HG03039 (cell line): ENCODE measurements at regions not wholly inside any gene's neighbourhood (a gene's known extent, or its start where the extent isn't known, plus 50 kb on each side); places are given as distances from the start of the nearest gene placed in this dataset.
A peak's percentile ranks its signal among the peaks of the same experiment; 100 is the strongest.
"Not testable (repeated sequence)": the region's sequence is repeated elsewhere in the genome, so short reads cannot be mapped to it uniquely, and the experiment has no call there.

Experiments
- ATAC-seq: cut with Tn5 transposase; IDR thresholded peaks from one replicate; pipeline ENCODE4 v1.9.1; 2021; ENCODE audit warnings: mild to moderate bottlenecking, moderate library complexity; ENCODE audit not compliant: unreplicated experiment

- ATAC-seq: no peak
These were observed 97.2 kb downstream of the NOG start for GRCh38 chr17:56690441-56691291.

GRCh38 chr17:56694825-56695224 lies 101.3 kb downstream of the NOG start:
- no peak for ATAC-seq

DNA sequence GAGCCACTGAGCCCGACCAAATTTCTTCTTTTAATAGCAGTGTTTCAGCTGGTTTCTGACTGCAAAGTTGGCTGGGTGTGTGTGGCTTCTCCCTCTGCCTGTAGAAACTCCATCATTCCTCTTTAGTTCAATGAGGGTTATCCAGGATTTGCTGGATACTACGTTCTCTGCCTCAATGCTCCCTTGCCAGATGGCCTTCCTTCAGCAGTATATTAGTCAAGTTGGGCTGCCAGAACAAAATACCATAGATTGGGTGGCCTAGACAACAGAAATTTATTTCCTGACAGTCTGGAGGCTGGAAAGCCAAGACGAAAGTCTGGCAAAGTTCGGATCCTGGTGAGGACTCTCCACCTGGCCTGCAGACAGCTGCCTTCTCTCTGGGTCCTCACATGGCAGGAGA lies 103.7 kb downstream of the NOG start:
- no peak for ATAC-seq

- ATAC-seq: no peak
These were observed 105.8 kb downstream of the NOG start for GRCh38 chr17:56699186-56699894.

GRCh38 chr17:56700919-56701420 lies 107.5 kb downstream of the NOG start:
- no peak for ATAC-seq

GRCh38 chr17:56707312-56708219 lies 114.1 kb downstream of the NOG start:
- ATAC-seq: no peak

GRCh38 chr17:56708220-56708558 lies 114.7 kb downstream of the NOG start:
- no peak for ATAC-seq

DNA sequence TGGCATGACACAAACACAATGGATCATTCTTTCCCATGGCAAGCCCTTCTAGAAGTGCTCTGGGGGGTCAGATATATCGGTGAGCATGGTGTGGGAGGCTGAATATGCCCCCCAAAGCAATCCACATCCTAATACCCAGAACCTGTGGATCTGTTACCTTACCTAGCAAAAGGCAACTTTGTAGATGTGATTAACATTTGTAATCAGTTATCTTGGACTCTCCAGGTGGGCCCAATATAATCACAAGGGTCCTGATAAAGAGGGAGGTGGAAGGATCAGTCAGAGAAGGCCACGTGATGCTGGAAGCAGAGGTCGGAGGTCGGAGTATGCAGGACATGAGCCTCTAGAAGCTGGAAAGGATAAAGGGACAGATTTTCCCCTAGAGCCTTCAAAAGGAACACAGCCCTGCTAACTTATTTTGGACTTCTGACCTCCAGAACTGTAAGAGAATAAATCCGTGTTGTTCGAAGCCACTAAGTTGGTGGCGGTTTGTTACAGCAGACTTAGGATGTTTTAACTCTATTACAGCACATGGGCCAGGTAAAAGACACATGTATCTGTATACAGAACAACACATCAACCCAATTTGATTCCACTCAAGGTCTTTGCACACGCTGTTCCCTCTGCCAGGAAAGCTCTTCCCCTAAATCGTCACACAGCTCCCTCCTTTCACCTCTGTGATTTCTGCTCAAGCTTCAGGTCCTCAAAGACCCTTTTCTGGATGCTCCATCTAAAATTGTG lies 115.3 kb downstream of the NOG start:
- no peak for ATAC-seq

- ATAC-seq: no peak
These were observed 117.5 kb downstream of the NOG start for GRCh38 chr17:56710986-56711385.

- peak; percentile 92 for ATAC-seq
These were observed 117.9 kb downstream of the C17orf67 start for GRCh38 chr17:56715613-56716357.

- no peak for ATAC-seq
These were observed 116.2 kb downstream of the C17orf67 start for GRCh38 chr17:56717471-56717870.

DNA sequence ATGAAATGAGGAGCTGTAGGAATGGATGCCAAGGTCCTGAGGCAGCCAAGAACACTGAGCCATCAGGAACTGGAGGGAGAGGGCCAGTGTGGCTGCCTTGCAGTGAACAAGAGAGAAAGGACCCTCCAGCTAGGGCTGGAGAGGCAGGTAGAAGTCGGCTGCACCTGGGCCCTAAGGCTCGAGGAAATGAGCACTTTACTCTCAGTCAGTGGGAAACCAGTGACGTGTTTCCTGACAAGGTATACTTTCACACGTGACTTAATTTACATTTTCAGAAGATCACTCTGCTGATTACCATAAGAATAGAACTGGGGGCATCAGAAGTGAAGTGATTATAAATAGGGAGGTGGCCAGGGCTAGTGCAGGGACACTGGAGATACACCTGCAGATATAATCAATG lies 115.2 kb downstream of the C17orf67 start:
- ATAC-seq: no peak

DNA sequence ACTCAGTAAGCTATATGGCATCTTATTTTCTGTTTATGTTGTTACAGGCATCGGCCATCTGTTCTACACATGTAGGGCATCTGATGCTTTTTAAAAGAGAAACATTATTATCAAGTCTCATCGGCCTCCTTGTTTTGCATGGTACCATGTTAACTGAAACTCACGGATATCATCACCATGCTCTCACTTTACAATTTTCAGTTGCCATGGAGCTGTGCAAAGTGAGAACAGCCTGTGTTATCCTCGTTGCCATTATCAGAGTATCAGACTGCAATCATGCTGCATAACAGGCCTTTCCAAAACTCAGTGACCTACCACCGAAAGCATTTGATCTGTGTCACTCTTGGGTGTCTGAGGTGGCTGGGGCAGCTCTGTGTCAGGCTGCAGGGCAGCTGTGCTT lies 110.3 kb downstream of the C17orf67 start:
- no peak for ATAC-seq

DNA sequence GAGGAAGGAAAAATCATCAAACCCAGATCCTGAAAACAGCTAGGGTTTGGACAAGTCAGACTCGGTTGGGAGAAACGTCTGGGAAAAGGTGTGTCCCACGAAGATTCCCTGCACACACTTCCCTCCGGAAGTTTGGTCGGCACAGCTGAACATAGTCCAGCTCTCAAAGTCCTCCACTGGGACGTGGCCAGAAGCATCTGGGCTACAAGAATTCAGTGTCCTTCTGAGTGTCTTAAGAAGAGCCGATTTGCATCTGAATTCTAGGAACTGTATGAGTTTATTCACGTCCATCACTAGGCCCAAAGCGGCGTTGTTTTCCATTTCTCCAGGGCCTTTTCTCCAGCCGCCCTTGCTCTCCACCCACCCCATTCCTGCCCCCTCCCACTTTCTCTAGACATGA lies 109.1 kb downstream of the C17orf67 start:
- no peak for ATAC-seq

DNA sequence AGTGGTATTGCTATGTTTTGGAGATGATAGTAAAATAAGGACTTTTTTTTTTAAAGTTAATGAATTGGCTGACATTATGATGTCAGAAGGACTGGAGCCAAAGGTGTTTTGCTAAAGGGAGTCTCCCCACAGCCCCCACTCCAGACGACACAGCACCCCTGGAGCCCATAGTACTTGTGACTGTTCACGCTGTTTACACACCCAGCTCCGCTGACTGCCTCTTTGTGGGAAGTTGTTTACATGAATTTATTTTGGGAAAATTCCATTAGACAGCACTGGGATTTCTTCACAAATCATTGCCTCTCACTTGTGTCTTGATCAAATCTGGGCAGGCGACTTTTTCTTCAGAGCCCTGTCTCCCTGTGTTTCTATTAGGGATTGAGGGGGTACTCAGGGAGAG lies 108.6 kb downstream of the C17orf67 start:
- ATAC-seq: no peak

DNA sequence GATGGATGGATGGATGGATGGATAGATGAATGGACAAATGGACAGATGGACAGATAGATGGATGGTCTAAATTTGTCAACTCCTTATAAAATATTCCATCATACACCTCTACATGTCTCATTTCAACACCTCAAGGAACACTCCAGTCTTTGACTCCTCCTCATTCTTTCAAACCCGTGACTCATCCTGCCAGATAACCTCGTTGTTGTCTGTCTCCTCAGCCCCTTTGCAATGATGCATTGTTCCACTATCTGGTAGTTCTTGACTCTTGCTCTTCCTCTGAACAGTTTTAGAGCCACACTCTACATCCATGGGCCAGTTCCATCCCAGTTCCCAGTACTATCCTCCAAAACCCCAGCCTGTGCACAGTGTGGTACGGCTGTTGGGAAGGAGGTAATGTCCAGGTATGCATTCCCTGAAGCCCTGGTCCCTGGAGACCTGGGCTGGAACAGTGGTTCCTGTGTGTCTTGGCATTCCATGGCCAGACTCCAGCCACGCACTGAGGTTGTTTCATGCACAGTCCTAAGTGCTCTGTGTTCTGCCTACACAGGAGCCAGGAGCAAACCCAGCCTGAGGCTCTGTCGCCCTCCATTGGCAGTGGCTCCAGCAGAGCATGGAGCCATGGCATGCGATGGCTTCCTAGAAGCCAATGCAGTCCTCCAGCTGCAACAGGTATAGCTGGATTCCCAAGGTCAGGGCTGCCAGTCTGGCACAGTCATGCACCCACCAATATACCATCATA lies 105.7 kb downstream of the C17orf67 start:
- no peak for ATAC-seq

- not testable (repeated sequence) for ATAC-seq
These were observed 102.6 kb downstream of the C17orf67 start for GRCh38 chr17:56731096-56731495.

DNA sequence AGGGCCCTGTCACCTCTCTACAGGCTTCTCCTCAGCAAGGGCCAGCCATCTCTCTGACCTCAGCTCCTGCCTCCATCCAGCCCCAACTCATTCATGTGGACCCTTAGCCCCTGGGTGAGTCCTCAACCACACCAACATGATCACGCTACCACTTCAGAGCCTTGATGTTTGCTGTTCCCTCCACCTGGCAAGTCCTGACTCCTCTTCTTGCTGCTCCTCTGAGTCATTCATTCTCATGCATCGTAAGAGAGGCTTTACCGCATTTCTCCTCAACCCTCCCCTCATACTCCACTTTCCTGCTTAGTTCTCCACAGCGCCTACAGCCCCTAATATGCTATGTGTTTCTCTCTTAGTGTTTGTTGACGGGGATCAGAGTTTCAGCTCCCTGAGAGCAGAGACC lies 99.9 kb downstream of the C17orf67 start:
- ATAC-seq: no peak

DNA sequence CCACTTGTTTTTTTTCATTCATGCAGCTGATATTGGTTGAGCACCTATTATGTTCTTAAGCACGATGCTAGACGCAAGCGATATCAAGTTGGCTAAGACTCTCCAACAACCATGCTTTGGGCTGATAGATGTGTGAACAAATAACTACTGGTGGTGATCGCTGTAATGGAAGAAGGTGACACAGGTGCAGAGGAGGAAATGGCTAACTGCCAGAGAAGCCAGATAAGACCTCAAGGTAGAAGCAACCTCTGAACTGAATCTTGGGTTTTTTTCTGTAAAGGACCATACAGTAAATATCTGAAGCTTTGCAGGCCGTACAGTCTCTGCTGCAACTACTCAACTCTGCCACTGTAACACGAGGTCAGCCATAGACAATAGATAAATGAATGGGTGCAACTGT lies 97.9 kb downstream of the C17orf67 start:
- ATAC-seq: no peak
